ENCODE measurements at regions not wholly inside any gene's neighbourhood (a gene's known extent, or its start where the extent isn't known, plus 50 kb on each side); places are given as distances from the start of the nearest gene placed in this dataset.

DNA sequence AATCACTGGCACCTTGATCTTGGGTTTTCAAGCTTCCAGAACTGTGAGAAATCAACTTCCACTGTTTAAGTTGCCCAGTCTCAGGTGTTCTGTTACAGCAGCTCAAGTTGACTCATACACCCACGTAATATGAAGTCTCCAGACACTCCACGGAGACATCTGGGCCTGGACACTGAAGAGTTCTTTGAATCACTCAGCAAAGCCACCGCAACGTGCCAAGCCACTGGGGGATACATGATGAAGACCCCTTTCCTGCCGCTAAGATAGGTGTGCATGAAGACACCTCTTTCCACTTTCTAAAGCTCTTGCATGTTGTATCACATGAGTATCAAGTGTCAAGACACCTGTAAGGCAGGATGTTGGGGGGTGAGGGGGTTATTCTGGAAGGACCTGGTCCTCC, 311.7 kb upstream of the RTL1 start:
- intact Hi-C loops (cut with micrococcal nuclease), result no loop called here
- Mint-ChIP-seq H3K4me1 (no peaks in the 10 kb centered on the region), H3K27me3 (ENCODE audit: low read depth in 2 of 2) (peaks cover 6 to 11% of the 10 kb centered on the region in 2 donors), H3K36me3 (no peaks in the 10 kb centered on the region), H3K27ac (no peak overlapping the region), H3K4me3 (no peak overlapping the region), H3K9me3 (peaks cover 10 to 11% of the 10 kb centered on the region in 2 donors)
- no peaks in the 10 kb centered on the region for H3K36me3 ChIP-seq (ENCODE audit: control insufficient read depth, insufficient read depth, low read length)
- TF ChIP-seq, protein P1, sequence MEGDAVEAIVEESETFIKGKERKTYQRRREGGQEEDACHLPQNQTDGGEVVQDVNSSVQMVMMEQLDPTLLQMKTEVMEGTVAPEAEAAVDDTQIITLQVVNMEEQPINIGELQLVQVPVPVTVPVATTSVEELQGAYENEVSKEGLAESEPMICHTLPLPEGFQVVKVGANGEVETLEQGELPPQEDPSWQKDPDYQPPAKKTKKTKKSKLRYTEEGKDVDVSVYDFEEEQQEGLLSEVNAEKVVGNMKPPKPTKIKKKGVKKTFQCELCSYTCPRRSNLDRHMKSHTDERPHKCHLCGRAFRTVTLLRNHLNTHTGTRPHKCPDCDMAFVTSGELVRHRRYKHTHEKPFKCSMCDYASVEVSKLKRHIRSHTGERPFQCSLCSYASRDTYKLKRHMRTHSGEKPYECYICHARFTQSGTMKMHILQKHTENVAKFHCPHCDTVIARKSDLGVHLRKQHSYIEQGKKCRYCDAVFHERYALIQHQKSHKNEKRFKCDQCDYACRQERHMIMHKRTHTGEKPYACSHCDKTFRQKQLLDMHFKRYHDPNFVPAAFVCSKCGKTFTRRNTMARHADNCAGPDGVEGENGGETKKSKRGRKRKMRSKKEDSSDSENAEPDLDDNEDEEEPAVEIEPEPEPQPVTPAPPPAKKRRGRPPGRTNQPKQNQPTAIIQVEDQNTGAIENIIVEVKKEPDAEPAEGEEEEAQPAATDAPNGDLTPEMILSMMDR (IDR thresholded peaks at IDR 0.05), result no peak
- no peak overlapping the region for H3K27ac ChIP-seq (ENCODE audit: low read length)
- H3K9me3 ChIP-seq (ENCODE audit: control insufficient read depth, insufficient read depth, low read length), result peaks cover 9% of the 10 kb centered on the region
- no peaks in the 10 kb centered on the region for H3K4me1 ChIP-seq (ENCODE audit: control insufficient read depth, insufficient read depth, low read length)
- DNase-seq (no peak), ATAC-seq (no peak)
- WGBS (ENCODE audit: insufficient coverage), result 92% methylated on average over 5 of the region's 5 CpGs
- H3K4me3 ChIP-seq (ENCODE audit: low read length), result no peak overlapping the region
- no peaks in the 10 kb centered on the region for H3K27me3 ChIP-seq (ENCODE audit: control insufficient read depth, insufficient read depth, low read length)

GRCh38 chr14:101215927-101216326, 312.4 kb upstream of the RTL1 start:
- TF ChIP-seq, protein P1 (IDR thresholded peaks at IDR 0.05), result no peak
- Histone ChIP-seq H3K9me3 (ENCODE audit: control insufficient read depth, insufficient read depth, low read length) (peaks cover 9% of the 10 kb centered on the region), H3K36me3 (ENCODE audit: control insufficient read depth, insufficient read depth, low read length) (no peaks in the 10 kb centered on the region), H3K27ac (ENCODE audit: low read length) (no peak overlapping the region), H3K4me3 (ENCODE audit: low read length) (no peak overlapping the region), H3K4me1 (ENCODE audit: control insufficient read depth, insufficient read depth, low read length) (no peaks in the 10 kb centered on the region), H3K27me3 (ENCODE audit: control insufficient read depth, insufficient read depth, low read length) (no peaks in the 10 kb centered on the region)
- DNase-seq, result peak in 1 of 2 donors; percentile 3
- peak in 1 of 3 donors; percentile 25 for ATAC-seq
- Mint-ChIP-seq H3K27ac (no peak overlapping the region), H3K9me3 (peaks cover 5% of the 10 kb centered on the region in 2 donors), H3K36me3 (no peaks in the 10 kb centered on the region), H3K4me1 (no peaks in the 10 kb centered on the region), H3K4me3 (no peak overlapping the region), H3K27me3 (ENCODE audit: low read depth in 2 of 2) (peaks cover 6 to 11% of the 10 kb centered on the region in 2 donors)
- WGBS (ENCODE audit: insufficient coverage), result 94% methylated on average over 12 of the region's 12 CpGs
- intact Hi-C loops (cut with micrococcal nuclease), result no loop called here

DNA sequence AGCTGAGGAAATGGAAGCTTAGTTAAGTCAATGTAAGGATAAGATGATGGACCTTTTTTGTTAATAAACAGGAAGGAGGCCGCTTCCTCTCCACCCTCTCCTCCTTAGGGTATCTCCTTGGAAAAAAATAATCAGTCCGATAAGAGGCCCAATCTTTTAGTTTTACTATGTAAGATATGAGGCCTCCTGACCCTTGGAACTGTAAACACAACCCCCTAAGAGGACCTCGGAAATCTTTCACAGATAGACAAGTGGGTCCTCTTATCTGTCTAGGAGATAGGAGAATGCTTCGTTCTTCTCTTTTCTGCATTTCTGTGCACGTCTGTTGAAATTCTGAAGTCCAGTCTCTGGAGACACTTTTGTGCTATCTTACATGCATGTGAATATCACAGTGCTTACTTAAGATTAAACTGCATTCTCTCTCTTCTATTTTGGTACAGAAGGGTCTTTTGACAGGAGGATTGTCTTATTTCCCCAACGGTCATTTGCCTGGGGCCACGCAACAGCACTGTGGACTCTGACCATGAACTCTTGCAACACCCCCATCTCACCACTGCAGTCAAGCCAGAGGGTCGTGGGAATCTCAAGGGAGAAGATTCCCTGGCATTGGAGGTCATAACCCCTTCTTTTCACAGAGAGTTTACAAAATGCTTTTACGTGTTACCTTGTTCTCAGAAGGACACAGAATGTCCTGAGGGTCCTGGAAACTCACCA, 313.0 kb upstream of the RTL1 start:
- peaks cover 5% of the 10 kb centered on the region in 2 donors for H3K9me3 Mint-ChIP-seq
- TF ChIP-seq, protein P1 (IDR thresholded peaks at IDR 0.05), result no peak

DNA sequence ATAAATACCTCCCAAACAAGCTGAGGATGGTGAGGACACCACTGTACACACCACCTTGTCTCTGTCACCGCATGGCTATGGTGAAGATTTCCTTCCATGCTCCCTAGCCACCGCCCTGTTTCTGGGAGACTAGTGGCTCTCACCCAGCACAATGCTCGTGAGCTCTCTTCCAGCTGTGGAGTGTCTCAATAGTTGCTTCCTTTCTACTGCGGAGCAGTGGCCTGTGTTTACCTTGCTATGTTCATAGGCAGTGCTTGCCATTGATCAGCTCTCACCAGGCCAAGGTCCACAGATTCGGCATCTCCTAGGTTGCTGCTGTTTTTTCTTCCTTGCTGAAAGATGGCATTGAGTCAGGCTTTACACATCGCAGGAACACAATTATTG, 313.6 kb upstream of the RTL1 start:
- no peaks in the 10 kb centered on the region for H3K36me3 Mint-ChIP-seq
- no peak overlapping the region for H3K4me3 ChIP-seq (ENCODE audit: low read length)
- H3K27me3 Mint-ChIP-seq (ENCODE audit: low read depth in 2 of 2), result peaks cover 3 to 11% of the 10 kb centered on the region in 2 donors
- no peak overlapping the region for H3K27ac Mint-ChIP-seq
- peaks cover 7% of the 10 kb centered on the region for H3K9me3 ChIP-seq (ENCODE audit: control insufficient read depth, insufficient read depth, low read length)
- H3K27me3 ChIP-seq (ENCODE audit: control insufficient read depth, insufficient read depth, low read length), result no peaks in the 10 kb centered on the region
- ATAC-seq (no peak), DNase-seq (peak in 1 of 2 donors; percentile 0)
- TF ChIP-seq, protein P1 (IDR thresholded peaks at IDR 0.05), result no peak
- no peaks in the 10 kb centered on the region for H3K4me1 ChIP-seq (ENCODE audit: control insufficient read depth, insufficient read depth, low read length)
- H3K9me3 Mint-ChIP-seq, result peaks cover 1 to 2% of the 10 kb centered on the region in 2 donors
- no peaks in the 10 kb centered on the region for H3K36me3 ChIP-seq (ENCODE audit: control insufficient read depth, insufficient read depth, low read length)
- WGBS (ENCODE audit: insufficient coverage), result 87% methylated on average over 6 of the region's 6 CpGs
- intact Hi-C loops (cut with micrococcal nuclease), result no loop called here
- no peak overlapping the region for H3K4me3 Mint-ChIP-seq
- H3K4me1 Mint-ChIP-seq, result no peaks in the 10 kb centered on the region
- no peak overlapping the region for H3K27ac ChIP-seq (ENCODE audit: low read length)

More for the DNA sequence above, 313.0 kb upstream of the RTL1 start:
- no peaks in the 10 kb centered on the region for H3K4me1 Mint-ChIP-seq
- peaks cover 6 to 11% of the 10 kb centered on the region in 2 donors for H3K27me3 Mint-ChIP-seq (ENCODE audit: low read depth in 2 of 2)
- DNase-seq (no peak), ATAC-seq (no peak)
- no peak overlapping the region for H3K4me3 Mint-ChIP-seq
- Histone ChIP-seq H3K36me3 (ENCODE audit: control insufficient read depth, insufficient read depth, low read length) (no peaks in the 10 kb centered on the region), H3K27ac (ENCODE audit: low read length) (no peak overlapping the region), H3K27me3 (ENCODE audit: control insufficient read depth, insufficient read depth, low read length) (no peaks in the 10 kb centered on the region), H3K9me3 (ENCODE audit: control insufficient read depth, insufficient read depth, low read length) (peaks cover 9% of the 10 kb centered on the region), H3K4me3 (ENCODE audit: low read length) (no peak overlapping the region), H3K4me1 (ENCODE audit: control insufficient read depth, insufficient read depth, low read length) (no peaks in the 10 kb centered on the region)
- no peak overlapping the region for H3K27ac Mint-ChIP-seq
- 89% methylated on average over 5 of the region's 9 CpGs for WGBS (ENCODE audit: insufficient coverage)
- H3K36me3 Mint-ChIP-seq, result no peaks in the 10 kb centered on the region
- intact Hi-C loops (cut with micrococcal nuclease), result no loop called here
